CD1c-positive myeloid dendritic cell (primary cell): ENCODE measurements at regions not wholly inside any gene's neighbourhood (a gene's known extent, or its start where the extent isn't known, plus 50 kb on each side); places are given as distances from the start of the nearest gene placed in this dataset.
A peak's percentile ranks its signal among the peaks of the same experiment; 100 is the strongest.

Experiments used
- DNase-seq: peaks from one replicate; pipeline ENCODE4 v3.0.0-alpha.2; 2016; ENCODE audit errors: extremely low spot score

DNA sequence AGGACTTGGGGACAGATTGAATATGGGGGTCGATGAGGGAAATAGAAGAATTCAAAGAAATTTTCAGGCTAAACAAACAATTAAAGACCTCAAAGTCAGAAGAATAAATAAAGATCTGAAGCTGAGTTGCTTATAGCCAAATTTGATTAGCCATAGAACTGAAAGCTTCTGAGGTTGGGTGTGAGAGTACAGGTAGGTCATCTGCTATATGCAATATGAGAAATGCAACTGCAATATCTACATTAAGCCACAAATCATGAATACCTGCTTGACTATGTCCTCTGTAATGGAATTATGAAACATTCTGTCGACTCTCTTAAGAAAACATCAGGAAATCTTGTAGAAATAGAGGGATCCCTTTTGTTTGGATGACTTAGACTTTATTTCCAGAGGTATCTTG lies 192.1 kb upstream of the PCDH15 start:
- DNase-seq = no peak

DNA sequence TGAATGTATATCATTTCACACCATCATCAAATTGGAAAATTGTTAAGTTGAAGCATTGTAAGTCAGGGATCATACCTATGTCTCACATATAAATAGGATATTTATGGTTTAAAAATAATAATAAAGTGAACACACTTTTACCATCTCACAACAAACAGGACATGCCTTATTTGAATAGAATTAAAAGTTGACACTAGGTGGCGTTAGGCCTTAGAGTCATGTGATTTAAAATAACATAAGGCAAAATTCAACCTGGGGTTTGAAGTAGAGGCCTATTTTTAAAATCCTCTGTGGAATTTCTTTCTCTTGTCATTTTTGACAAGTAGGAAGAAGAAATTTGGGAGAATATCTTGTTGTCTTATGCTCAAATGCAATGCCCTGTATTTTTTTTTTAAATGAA lies 184.7 kb upstream of the PCDH15 start:
- DNase-seq = peak; percentile 4

DNA sequence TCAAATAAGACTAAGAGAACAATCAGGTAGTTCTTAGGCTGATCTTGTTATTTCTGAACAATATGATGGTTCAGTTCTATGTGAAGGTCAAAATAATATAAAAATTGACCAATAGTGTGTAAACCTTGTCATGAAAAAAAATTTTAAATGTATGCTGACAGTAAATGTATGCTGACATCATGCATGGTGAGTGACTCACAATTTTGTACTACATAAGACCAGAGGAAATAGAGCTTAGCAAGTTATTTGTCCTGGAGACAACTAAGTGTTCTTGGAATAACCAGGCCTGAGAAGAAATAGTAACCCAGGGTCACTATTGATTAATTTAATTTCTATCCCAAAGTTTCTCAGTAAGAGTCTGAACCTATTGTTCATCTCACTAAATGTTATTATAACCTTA lies 182.2 kb upstream of the PCDH15 start:
- no peak for DNase-seq

DNA sequence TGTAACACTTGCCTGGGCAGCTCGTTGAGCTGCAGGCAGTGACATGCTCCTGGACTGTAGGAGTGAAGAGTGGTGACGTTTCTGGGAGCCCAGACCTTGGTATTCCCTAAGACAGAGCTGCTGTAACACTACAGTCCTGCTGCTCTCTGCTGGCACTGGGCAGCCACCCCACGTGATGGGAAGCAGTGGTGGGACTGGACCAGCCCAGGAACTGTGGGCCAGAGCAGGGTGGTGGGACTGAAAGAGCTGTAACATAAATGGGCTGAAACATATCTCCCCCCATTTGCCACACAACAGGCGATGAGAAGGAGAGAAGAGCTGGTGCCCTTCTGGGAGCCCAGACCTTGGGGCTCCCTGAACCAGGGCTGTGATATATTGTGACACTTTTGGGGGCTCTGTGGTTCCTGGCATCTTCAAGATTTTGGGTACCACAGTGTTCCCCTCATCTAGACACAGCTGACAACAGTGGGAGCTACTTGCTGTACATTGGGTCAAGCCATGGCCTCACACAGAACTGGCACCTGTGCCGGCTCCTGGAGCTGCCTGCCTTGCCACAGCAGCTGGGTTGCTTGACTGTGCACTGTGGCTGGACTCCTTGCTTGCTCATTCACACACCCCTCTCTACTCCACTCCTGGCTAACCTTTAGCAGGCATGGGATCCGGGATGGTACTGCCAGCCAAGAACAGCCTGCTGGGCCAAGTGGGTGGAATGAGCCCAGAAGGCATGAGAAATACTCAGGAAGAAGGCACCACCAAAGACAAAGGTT lies 161.3 kb upstream of the PCDH15 start:
- no peak for DNase-seq

DNA sequence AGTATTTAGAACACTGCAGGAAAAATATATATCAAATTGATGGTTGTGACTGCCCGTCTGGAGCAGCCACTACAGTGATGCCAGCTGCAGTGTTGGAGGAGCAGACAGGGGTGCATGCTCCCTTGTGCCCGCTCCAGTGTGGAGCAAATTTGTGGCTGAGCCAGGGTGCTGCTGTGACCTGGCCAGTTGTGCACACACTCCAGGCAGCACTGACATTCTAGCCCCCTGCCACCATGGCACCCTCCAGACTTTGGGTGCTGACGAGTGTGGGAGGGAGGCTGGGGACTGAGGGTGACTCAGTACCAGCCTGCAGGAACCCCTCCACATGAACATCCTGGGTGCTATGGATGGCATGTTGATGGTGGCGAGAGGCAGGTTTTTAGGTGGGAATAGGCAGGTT lies 160.0 kb upstream of the PCDH15 start:
- no peak for DNase-seq

DNA sequence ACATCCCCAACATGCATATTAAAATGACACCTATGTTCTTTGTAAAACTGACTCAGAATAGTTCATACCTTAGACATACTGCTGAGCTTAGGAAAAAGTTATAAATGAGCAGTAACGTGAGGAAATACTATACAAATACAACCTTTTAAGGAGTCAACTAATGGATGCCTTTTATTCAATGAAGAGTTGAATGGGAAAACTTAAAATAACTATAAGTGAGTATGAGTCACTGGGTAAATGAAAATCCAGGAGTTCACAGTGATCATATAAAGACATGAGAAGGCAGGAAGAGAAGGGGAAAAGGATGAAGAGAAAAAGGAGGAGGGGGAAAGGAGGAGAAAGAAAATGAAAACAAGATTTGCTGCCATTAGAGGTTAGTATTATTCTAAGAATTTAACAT lies 157.8 kb upstream of the PCDH15 start:
- DNase-seq = no peak

DNA sequence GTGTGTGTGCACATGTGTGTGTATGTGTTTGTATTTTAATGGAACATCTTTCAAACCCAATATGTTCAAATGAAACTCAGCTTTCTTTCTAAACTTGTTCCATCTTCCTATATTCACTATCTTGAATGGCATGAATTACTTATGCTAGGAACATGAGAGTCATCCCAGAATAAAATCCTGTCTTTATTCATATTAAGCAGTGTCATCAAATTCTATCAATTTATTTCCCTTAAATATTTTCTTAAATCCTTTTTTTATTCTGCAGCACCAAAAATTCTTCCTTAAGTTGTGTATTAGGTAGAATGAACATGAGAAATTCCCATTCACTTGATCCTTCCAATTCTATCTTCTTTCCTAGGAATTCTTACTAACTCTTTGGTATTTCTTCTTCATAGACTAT lies 146.6 kb upstream of the PCDH15 start:
- no peak for DNase-seq

DNA sequence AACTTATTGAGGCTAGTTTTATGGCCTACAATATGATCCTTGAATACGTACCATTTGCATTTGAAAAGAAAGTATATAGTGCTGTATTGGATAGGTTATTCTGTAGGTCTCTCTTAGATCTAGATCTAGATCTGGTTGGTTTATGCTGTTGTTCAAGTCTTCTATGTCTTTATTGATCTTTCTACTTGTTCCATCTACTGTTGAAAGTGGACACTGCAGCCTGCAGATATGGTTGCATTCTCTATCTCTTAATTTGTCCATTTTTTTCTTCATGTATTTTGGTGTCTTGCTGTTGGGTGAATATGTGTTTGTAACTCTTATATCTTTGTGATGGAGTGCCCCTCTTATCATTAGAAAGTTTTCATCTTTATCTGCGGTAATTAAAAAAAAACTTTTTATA lies 139.4 kb upstream of the PCDH15 start:
- no peak for DNase-seq

DNA sequence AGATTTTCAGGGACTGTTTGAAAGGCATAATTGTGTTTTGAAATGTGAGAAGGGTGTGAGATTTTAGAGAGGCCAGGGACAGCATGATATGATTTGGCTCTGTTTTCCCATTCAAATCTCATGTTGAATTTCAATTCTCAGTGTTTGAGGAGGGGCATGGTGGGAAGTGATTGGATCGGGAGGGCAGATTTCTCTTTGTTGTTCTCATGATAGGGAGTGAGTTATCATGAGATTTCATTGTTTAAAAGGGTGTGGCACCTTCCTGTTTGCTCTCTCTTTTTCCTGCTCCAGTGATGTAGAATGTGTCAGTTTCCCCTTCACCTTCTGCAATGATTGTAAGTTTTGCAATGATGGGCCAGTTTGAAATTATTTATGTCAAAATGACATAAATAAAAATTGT lies 113.0 kb upstream of the PCDH15 start:
- DNase-seq = no peak

DNA sequence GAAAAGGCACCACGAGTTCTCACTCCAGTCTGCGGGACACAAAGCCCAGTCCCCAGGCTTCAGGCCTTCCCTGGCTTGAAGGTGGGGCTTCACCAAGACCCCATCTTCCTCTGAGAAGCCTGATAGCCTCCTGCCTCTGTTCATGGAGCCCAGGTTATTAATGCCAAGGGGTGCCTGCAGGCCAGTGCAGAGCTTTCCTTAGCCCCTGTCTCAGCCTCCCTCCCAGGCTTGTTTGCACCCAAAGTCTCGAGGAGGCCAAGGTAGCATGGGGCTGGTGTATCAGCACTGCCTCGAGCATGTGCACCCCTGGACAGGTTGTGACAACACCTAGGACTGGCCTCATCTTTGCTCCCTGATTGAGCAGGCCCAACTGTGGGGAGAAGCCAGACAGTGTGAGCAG lies 108.1 kb upstream of the PCDH15 start:
- DNase-seq = no peak

DNA sequence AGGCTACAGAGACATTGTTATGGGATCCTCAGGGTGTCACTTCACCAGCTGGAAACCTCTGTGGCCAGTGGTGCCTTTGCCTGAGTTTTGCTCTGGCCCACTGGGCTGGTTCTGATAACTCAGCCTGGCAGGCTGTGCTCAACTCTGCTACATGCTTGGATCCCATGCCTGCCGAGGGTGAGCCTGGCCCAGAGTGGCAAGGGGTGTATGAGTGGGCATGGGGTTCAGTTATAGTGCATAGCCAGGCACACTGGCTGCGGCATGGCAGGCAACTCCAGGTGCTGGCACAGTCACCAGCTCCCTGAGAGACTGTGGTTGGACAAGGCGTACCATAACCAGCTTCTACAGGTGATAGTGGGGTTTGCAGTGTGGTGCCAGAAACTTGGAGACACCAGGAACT lies 107.0 kb upstream of the PCDH15 start:
- no peak for DNase-seq

DNA sequence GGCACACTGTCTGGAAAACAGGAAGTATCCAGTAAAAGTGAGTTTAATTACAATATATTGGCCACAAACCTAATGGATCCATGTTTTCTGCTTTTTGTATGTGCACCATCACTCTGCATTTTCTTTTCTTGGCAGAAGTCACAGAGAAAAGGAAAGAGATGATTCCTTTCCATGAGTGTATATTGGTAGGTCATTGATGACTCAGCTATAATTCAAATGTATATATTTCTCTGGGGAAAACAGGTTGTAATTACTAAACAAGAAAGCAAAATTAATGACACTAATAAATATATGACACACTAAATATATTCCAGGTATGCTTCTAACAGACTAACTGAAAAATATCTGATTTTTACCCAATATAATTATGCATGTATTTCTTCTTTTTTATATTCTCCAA lies 105.9 kb upstream of the PCDH15 start:
- no peak for DNase-seq

DNA sequence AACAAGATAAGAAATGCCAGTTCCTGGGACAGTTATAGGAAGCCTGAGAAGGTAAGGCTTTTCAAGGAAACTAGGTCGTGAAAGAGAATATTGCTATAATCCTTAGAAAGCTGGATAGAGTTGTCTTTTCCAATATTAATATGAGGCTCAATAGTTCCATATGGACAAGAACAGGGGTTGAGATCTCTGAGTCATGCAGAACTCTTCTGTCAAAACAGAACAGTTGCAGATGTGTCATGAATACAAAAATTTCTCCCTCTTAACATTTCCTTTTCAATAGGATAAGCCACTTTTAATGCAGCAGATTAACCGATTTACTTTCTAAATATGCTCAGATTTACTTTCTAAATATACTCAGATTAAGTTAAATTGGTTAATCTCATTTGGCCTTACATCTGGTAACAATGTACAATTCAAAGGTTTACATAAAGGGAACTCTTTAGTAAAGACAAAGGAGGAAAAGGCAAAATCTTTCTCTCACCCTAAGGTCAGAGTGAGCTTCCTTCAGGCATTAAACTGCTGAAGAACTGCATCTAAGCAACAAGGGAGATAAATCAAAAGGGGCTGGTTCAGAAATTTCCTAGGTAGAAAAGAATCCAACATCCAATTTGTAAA lies 104.7 kb upstream of the PCDH15 start:
- no peak for DNase-seq

DNA sequence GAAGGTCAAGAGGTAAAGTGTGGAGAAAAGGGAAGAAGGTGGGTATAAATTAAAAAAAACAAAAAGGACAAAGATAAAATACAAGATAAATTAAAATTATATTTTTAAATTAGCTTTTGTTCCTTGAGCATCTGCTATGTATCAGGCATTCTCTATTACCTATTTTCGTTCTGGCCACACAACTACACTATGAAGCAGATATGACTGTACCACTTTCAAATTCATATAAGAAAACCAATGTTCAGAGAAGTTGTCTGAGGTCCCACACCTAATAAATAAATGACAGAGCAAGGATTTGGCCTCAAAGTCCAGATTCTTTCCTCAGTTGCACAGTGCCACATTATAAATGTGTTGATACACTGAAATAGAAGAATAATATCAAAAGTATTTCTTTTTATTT lies 103.8 kb upstream of the PCDH15 start:
- no peak for DNase-seq

DNA sequence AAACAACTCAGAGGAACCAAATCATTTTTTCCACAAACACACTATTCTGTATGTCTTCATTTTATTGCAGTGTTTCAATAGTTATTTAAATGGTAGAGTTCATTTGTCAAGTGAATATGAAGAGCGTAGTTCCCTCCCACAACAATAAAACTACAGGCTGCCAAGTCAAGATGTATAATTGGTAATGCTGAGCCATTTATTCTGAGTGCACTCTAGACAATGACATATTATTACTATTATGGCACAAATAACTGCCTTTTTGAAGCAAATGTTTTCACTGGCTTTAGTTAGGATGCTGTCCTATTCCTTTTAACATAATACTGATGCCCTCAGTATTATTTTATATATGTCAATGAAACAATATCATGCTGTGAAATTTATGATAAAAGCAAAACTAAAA lies 102.7 kb upstream of the PCDH15 start:
- DNase-seq = no peak

DNA sequence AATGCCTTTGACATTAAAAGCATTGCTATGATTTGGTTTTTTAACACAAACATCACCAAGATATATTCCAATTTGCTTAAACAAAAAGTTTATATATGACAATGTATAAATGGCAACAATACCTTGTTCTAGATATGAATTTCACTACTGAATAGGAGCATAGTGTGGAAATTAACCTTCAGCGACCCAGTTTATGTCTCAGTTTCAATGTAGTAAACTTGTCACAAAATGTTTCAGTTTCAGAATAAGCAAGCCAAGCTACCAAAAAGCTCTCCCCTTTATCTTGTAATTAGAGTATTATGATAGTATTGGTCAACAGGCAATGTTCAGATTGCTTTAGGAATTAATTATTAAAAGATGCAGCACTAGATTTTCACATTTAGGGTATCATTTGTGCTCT lies 99.6 kb upstream of the PCDH15 start:
- DNase-seq = no peak

DNA sequence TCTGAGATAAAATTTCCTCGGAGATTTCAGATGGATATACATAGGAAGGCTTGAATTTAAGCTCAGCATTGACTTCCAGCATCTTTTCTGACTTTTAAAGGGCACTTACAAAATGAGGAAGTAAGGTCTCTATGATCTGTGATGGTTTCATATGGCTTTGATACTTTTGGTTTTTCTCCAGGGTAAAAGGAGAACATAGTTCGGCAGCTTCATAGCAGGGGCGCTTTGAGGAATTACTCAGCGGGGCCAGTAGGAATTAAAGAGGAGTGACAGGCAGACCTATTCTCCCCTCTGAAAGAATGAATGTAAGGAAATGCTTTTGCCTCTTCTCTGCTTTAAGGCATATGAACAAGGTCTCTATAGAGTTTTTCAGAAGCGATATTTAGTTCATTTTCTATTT lies 80.0 kb upstream of the PCDH15 start:
- DNase-seq = no peak

DNA sequence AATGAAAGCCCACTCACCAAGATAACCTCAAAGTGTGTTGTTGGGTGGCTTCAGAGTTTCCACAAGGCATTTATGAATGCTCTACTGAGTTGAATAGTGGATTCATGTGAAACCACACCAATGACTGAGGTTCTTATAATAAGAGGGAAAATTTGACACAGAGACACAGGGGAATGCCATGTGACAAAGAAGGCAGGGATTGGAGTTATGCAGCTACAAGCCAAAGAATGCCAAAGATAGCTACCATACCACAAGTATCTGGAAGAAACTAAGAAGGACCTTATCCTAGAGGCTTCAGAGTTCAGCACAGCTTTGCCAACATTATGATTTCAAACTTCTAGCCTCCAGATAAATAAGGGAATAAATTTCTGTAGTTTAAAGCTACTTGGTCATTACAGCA lies 68.0 kb upstream of the PCDH15 start:
- DNase-seq = no peak

DNA sequence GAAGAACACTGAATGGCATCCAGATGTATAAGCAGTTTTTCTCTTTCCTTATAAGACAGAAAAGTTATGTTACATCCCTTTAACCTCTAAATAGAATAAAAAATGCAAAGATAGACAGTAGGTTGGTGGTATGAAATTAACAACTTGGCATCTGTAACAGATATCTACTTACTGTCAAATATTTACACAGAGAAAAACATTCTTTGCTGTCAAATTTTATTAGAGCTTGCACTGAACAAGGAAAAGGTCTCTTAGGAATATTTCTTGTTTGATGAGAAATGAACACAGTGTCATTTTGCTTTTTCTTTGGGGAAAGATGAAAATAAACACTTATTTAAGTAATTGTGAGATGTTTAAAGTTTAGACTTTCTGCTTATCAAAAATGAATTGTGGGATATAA lies 65.6 kb upstream of the PCDH15 start:
- DNase-seq = no peak

DNA sequence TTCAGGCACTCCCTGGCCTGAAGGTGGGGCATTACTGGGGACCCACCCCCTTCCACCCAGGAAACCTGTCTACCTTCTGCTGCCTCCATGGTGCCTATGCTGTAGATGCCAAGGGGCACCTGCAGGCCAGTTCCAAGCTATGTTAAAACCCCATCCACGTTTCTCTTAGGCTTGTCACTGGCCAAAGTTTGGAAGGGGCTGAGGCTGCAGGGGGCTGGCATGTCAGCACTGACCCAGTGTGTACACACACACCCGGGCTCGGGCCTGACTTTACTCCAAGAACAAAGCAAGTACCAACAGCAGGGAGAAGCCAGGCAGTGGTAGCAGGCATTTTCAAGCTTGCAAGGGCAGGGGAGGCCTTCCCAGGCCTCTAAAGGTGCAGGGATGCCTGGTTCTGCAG lies 53.8 kb upstream of the PCDH15 start:
- DNase-seq = no peak

DNA sequence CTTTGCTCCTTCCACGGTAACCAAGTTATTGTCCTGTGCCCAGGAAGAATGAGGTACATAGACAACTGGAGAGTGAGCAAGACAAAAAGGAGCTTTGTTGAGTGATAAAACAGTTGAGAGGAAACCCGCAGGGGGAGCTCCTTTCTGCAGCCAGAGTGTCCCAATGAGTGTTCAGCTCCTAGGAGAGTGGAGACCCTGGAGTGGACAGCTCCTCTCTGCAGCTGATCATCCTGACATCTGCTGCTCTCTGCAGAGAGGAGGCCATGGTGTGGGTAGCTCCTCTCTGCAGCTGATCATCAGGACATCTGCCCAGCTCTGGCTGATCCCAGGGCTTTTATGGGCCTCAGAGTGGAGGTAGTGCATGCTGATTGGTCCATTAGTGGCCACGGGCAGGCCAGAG lies 53.4 kb upstream of the PCDH15 start:
- no peak for DNase-seq

DNA sequence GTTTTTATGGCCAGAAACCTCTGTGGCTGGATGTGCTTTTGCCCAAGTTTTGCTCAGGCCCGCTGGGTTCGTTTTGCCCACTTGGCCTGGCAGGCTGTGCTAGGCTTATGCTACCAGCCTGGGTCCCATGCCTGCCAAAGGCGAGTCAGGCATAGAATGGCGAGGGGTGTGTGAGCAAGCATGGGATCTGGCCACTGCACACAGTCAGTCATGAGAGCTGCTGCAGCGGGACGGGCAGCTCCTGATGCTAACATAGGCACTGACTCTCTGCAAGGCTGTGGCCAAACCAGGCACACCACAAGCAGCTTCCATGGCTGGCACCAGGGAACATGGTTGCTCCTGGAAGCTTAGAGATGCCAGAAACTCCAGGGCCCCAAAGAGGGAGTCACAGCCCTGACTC lies 52.9 kb upstream of the PCDH15 start:
- no peak for DNase-seq
